ENCODE measurements at regions not wholly inside any gene's neighbourhood (a gene's known extent, or its start where the extent isn't known, plus 50 kb on each side); places are given as distances from the start of the nearest gene placed in this dataset.
"Not testable (repeated sequence)": the region's sequence is repeated elsewhere in the genome, so short reads cannot be mapped to it uniquely, and the experiment has no call there.

DNA sequence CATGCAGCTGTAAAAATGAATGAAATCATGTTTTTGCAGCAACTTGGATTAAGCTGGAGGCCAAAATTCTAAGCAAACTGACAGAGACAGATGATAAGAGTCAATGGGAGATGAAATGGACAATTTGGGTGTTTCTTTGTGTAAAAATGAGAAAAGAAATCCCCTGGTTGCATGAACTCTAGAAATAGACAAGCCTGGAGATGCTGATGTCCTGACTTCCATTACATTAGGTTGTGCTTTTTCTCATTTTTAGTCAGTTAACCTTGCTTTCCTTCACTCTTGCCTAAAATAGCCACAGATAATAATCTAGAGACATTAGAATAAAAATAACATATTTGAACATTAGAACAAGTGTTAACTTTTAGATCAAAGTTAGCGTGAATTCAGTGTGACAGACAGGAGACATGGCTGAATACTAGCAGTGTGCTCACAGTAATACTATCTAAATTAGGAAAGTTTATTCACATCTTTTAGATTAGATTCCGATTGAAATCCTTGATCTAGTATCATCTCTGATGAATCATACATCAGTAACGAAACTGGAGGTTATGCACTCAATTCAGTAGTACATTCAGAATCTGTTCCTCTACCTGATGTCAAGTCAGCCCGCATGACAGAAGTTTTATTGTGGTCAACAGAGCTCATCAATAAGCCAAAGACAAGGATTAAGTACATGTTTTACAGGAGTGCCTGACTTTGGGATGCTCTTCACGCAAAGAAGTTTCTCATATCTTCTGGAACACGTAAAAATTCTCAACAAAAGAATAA, 948.1 kb downstream of the TMEM121 start:
- not testable (repeated sequence) for DNase-seq (ENCODE audit: low read depth in 2 of 2)

DNA sequence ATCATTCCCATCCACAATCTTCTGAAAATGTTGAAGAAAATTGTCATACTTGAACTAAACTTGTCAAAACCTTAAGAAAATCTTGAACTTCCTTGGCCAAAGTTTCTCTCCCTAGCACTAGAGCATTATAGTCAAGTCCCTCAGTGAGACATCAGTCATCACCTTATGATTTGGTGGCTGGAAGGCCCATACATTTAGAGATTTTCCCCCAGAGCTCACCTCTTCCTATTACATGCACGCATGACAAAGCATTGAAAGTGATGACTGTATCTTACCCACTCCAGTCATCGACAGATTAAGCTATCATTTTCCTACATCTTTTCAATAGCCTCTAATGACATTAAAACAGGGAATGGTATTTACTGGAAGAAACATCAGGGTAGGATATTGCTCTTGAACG, 948.8 kb downstream of the TMEM121 start:
- DNase-seq (ENCODE audit: low read depth in 2 of 2), result not testable (repeated sequence)

DNA sequence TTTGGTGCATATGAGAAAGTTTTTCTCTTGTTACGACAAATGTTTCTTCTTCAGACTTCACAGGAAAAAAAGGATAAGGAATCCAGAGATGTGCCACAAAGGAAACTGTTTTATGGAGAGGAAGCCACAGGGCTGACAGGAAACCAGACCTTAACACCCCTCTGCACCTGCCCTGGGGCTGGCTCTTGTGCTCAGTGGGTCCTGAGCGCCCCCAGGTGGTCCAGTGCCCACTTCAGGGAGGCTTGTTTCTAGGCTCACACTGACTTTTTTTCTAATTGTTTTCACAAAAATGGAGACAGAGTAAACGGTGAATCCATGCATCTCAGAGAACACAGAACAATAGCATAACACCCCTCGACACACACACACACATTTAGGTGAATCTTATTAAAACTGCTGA, 951.2 kb downstream of the TMEM121 start:
- not testable (repeated sequence) for DNase-seq (ENCODE audit: low read depth in 2 of 2)

DNA sequence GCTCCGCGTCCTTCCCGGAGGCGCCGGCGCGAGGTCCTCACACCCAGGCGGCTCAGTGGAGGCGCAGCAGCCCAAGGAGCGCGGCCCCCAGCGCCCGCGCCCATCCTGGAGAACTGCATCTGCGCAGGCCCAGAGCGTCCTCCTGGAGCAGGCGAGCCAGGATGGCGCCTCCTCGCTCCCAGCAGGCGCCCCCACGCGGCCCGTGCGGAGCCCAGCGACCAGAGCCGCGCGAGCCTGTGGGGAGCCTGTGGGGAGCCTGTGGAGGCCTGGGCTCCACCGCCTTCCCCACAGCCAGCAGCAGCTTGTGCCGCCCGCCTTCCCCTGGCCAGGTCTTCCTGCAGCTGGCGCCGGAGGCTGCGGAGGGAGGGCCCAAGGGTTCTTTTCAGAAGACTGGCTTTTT, 953.9 kb downstream of the TMEM121 start:
- DNase-seq (ENCODE audit: low read depth in 2 of 2), result not testable (repeated sequence)

DNA sequence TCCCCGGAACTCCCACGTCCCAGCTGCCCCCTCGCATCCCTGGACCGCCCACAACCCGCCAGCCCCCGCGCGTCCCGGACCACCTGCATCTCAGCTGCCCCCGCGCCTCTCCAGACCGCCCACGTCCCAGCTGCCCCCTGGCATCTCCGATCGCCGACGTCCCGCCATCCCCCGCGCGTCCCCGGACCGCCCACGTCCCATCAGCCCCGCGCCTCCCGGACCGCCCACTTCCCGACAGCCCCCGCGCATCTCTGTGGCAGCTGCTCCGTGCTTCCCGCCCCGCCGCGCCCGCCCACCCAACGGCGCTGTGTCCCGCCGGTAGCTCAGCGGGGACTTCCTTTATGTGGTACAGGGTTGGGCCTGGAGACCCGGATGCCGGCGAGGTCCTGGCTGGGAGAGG, 955.8 kb downstream of the TMEM121 start:
- not testable (repeated sequence) for DNase-seq (ENCODE audit: low read depth in 2 of 2)

DNA sequence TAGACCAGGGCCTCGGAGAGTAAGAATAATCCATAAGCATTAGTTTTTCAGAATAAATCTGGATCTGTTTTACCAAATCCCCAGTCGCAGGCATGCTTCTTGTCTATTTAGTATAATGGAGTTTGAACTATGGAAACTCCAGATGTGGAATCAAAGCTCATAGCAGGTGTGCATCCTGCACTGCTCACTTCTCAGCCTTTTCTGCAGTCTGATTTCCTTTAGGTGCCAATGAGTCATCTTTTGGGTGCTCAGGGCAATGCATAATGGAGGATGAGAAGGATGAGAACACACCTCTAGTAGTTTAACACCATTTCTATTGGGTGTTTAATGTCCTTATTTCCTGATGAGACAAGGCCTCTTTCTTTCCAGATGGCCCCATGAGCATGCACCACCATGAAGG, 961.2 kb downstream of the TMEM121 start:
- DNase-seq (ENCODE audit: low read depth in 2 of 2), result no peak

DNA sequence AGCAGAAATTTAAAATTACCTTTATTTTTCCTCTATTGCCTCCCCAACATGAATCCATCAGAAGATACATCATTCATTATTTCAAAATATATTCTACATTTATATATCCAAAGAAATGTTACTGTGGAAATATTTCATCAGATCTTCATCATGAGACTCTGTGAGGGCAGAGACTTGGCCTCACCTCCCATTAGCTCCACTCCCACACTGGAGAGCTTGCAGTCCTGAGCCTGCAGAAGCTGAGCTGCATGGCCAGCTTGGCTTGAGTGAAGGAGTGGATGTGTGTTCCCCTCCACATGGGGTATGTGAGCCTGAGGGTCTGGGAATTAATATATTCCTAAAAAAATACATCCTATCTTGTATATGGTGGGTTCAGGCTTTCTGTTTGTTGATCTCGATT, 961.9 kb downstream of the TMEM121 start:
- no peak for DNase-seq (ENCODE audit: low read depth in 2 of 2)

DNA sequence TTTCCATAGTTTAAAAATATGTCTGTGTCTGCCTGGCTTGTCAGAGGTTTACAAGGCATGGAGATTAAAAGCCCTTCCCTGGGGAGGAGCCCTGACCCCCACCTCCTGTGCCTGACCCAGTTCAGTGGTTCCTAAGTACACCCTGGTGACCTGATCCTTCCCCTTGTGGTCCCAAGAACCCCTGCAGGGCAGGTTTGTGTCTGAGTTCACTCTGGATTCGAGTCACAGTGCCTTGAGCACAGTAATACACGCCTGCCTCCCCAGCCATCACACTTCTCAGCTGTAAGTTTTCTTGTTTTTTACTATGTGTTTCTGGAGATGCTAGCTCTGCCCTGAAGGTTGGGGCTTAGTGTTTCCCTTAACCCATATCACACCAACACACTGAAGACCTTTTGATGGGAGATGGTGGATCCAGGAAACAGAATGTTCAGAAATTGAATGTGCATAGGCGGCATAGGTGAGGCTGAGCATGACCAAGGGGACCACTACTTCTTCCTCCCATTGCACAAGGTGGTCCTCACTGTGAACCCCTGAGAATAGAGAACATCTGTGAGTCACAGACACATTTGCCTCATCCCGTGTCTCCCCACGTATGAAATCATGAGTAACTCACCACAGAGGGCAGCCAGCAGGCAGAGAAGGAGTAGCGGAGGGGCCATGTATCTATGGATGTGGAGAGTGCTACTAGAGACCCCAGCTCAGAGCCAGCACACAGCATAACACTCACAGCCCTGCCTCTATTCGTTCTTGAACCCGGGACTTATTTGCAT, 962.9 kb downstream of the TMEM121 start:
- peak in 1 of 2 donors; percentile 28 for DNase-seq (ENCODE audit: low read depth in 2 of 2)

DNA sequence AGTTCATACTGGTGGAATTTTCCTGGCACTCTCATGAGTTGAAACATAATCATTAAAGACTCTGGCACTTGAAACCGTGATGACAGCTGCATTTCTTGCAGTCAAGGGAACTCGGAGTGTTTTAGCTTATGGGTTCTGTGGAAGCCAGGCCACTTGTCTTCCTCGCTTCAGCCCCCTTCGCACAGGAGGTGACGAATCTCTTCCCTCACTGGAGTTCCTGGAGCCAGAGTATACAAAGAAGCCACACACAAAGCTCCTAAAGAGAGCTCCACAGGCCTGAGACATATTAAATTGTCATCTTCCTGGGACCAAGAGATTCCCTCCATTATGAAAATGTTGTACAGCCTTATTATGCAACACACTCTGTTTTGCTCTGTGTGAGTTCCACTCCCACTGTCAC, 964.1 kb downstream of the TMEM121 start:
- DNase-seq (ENCODE audit: low read depth in 2 of 2), result no peak

DNA sequence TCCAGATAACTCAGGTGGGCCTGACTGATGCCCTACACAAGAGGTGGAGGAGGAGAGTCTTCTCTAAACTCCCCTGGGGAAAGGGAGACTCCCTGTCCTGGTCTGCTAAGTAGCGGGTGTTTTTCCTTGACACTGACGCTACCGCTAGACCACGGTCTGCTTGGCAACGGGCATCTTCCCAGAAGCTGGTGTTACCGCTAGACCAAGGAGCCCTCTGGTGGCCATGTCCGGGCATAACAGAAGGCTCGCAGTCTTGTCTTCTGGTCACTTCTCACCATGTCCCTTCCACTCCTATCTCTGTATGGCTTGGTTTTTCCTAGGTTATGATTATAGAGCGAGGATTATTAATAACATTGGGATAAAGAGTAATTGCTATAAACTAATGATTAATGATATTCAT, 965.5 kb downstream of the TMEM121 start:
- peak in 1 of 2 donors; percentile 28 for DNase-seq (ENCODE audit: low read depth in 2 of 2)

DNA sequence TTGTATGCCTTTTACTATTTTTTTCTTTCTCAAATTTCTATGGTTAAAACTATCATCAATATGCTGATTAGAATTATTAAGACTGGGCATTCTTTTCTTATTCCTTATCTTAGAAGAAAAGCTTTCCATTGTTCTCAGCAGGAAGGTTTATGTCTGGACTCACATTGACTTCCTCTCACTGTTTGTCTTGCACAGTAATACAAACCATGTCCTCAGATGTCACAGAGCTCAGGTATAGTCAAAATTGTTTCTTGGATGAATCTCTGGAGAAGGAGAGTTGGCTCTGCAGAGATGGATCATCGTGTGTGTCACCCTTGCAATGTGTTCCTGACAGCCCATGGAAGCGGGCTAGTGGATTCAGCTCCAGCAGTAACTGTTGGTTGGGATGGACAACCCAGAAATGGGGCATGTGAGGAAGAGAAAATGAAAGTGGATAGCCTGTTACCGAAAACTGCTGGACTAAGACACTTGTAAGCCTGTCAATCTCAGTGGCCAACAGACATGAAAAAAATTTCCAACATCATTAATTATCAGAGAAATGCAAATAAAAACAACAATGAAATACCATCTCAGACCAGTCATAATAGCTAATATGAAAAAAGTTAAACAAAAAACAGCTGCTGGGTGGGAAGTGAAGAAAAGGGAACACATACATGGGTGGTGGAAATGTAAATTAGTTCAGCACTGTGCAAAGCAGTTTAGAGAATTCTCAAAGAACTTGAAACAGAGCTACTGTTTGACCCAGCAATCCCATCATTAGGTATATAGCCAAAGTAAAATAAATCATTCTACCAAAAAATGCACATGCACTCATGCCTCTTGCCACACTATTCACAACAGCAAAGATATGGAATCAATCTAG, 967.8 kb downstream of the TMEM121 start:
- no peak for DNase-seq (ENCODE audit: low read depth in 2 of 2)

DNA sequence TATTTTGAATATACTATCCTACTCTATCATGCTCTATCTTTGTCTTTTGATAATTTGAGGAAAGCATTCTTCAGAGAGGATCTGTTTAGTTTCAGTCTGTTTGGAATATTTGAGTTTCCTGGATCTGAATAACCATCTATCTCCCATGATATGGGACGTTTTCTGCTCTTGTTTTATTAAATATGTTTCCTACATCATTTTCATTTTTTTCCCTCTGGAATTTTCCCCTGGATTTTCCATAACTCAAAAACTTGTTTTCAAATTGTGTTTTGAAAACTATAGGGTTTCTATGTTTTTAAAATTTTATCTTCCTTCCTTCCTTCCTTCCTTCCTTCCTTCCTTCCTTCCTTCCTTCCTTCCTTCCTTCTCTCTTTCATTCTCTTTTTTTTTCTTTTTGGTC, 974.2 kb downstream of the TMEM121 start:
- no peak for DNase-seq (ENCODE audit: low read depth in 2 of 2)

DNA sequence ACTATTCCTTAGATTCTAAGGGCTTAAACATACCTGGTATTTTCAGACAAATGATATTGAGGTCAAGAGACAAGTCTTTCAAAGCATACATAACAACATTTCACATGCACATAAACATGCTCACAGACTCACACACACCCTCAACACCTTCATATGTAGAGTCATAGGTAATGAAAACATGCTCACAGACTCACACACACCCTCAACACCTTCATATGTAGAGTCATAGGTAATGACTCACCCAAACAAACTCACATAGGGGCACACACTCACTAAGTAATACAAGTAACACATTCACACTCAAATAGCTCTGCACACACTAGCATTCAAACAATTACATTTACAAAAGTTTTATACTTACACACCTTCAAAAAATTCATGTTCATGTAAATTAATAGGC, 975.5 kb downstream of the TMEM121 start:
- DNase-seq (ENCODE audit: low read depth in 2 of 2), result no peak

DNA sequence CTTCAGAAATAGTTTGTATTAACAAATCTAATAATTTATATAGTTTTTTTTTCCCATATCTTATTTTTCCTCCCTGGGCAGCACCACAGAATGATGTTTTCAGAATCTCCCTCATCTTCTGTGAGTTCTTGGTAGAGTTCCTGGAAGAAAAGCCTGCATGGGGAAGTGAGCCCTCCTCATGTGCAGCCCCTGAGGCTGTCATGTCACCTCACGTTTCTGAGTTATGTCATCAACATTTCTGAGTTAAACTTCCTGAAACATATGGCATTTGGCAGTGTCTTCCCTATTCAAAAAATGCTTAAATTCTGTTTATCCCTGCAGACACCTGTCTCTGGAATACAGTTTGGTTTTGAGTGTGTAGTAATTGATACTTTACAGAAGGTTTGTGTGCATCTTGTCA, 979.0 kb downstream of the TMEM121 start:
- no peak for DNase-seq (ENCODE audit: low read depth in 2 of 2)

DNA sequence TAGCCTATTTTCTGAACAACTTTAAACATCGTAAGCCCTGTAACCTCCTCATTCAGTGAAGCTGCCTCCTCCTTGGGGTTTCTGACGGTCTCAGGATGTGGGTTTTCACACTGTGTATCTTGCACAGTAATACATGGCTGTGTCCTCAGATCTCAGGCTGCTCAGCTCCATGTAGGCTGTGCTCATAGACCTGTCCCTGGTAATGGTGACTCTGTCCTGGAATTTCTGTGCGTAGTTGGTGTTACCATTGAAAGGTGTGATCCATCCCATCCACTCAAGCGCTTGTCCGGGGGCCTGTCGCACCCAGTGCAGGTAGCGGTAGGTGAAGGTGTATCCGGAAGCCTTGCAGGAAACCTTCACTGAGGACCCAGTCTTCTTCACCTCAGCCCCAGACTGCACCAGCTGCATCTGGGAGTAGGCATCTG, 980.5 kb downstream of the TMEM121 start:
- no peak for DNase-seq (ENCODE audit: low read depth in 2 of 2)

DNA sequence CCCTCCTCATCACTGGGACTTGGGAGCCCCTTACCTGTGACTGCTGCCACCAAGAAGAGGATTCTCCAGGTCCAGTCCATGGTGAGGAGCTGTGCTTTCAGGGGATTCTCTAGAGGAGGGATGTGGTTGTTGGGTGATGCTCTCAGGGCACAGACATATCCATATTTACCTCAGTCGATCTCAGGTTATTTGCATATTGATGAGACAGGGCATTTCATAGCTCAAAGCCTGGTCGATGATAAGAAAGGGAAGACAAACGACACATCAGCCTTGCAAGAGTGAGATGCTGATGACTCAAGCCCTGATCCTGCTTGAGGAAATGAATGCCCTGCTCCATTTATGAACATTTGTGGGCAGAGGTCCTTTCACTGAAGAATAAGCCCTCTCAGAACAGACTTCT, 981.0 kb downstream of the TMEM121 start:
- DNase-seq (ENCODE audit: low read depth in 2 of 2), result no peak

DNA sequence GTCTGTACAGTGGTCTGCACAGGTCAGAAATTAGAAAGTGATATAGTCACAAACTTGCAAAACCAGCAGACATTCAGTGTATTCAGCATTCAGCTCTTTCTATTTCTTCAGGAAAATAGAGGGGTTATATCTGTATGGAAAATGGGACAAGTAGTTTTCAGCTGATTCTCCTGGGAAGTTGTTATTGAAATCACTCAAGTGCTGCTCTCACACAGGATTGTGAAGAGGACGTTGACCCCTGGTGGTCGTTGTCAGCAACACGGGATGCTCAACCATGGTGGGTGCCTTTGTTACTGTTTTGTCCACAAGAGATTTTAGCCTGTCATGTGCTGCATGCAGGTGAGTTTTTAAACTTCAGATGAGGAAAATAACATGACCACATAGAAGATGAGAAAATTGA, 981.8 kb downstream of the TMEM121 start:
- no peak for DNase-seq (ENCODE audit: low read depth in 2 of 2)

DNA sequence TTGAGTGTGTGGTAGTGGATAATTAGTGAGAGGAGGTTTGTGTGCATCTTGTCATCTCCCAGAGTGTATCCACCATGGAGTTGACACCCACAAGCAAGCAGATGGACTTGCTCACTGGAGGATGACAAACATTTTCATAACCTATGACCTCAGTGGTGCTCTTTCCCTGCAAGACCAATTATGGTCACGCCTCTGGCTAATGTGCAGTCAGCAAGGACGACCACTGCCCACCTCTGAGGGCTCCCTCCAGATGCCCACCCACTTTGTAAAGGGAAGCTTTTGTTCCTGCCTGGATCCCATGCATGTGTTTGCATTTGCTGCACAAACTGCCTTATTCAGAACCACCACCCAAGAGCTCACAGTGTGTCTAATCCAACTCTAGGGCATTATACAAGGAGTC, 982.8 kb downstream of the TMEM121 start:
- DNase-seq (ENCODE audit: low read depth in 2 of 2), result no peak

DNA sequence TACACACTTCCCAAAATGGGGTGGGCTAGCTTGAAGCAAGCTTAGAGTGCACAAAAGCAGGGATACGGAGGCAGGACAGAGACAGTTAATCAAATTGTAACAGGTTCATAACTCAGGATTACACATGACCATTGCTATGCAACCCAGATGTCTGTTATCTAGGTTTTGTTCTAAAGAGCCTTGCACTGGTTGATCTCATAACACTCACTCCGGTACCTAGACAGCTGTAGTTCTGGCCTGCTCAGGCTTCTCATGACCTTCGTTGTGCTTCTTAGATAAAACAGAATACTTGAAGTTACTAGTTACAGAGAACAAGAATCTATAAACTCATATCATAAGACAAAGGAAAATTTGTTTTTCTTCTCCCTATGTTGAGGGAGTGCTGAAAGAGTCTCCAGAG, 983.4 kb downstream of the TMEM121 start:
- DNase-seq (ENCODE audit: low read depth in 2 of 2), result no peak

DNA sequence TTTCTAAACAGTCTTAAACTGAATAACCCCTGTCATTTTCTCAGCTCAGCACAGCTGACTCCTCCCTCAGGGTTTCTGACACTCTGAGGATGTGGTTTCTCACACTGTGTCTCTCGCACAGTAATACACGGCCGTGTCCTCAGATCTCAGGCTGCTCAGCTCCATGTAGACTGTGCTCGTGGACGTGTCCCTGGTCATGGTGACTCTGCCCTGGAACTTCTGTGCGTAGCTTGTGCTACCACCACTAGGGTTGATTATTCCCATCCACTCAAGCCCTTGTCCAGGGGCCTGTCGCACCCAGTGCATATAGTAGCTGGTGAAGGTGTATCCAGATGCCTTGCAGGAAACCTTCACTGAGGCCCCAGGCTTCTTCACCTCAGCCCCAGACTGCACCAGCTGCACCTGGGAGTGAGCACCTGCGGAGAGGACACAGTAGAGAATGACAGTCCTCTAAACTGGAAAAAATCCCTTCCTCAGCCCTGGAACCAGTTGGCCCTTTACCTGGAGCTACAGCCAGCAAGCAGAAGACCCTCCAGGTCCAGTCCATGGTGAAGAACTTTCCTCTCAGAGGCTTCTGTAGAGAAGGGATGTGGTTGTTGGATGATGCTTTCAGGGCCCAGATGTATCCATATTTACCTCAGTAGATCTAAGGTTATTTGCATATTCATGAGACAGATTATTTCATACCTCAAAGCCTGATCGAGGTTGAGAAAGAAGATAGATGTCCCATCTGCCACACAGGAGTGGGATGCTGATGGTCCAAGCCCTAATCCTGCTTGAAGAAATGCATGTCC, 984.8 kb downstream of the TMEM121 start:
- no peak for DNase-seq (ENCODE audit: low read depth in 2 of 2)

DNA sequence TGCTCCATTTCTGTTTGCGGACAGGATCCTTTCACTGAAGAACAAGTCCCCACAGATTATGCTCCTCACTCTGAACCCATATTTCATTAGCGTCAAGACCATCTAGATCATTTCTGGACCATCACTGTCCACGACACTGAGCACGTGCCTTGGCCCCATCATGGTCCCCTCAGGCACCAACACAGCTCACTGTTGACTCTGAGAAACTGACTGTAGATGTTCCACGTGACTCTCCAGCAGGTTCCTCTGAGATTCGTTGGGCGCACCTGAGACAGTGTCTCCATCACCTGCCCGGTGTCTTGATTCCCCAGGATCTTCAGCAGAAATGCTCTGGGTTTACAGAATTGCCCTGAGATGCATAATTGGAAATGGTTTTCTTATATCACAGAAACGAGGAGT, 985.4 kb downstream of the TMEM121 start:
- no peak for DNase-seq (ENCODE audit: low read depth in 2 of 2)

DNA sequence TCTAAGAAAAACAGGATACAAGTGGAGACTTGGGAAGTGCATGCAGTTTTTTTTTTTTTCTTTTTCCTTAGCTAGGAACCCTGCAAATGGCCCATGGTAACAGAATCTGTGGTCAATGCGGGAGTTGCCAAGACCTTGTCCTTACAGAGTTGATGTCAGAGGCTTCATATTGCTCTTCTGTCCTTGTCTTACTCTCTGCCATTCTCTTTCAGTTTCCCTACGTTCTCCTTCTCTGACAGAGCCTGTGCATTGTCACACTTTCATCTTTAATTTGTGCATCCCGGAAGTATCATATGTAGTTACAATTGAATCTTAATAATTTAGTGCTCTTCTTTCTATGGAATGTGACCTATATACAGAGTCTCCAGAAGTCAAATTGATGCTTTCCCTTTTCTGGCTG, 986.9 kb downstream of the TMEM121 start:
- DNase-seq (ENCODE audit: low read depth in 2 of 2), result no peak
